ELR (cell line): ENCODE measurements at regions not wholly inside any gene's neighbourhood (a gene's known extent, or its start where the extent isn't known, plus 50 kb on each side); places are given as distances from the start of the nearest gene placed in this dataset.

Experiments
- DNase-seq: peaks from one replicate; pipeline ENCODE4 v3.0.0-alpha.2; 2015; ENCODE audit warnings: low read depth

DNA sequence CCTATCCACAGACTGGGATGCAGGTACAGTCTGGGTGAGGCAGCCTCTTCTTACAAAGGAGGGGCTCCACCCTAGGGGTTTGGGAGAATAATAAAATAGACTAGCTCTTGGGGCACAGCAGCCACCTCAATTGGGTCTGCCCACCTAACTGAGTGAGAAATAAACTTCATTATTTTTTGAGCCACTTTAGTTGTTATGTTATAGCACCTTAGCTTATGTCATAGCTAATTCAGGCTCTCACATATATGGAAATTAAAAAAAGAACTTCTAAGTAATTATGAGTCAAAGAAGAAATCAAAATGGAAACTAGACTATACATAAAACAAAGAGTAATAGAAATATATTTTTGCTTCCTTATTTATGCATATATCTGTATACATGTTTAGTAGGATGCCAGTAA lies 318.5 kb upstream of the B3GALT2 start:
- no peak for DNase-seq

DNA sequence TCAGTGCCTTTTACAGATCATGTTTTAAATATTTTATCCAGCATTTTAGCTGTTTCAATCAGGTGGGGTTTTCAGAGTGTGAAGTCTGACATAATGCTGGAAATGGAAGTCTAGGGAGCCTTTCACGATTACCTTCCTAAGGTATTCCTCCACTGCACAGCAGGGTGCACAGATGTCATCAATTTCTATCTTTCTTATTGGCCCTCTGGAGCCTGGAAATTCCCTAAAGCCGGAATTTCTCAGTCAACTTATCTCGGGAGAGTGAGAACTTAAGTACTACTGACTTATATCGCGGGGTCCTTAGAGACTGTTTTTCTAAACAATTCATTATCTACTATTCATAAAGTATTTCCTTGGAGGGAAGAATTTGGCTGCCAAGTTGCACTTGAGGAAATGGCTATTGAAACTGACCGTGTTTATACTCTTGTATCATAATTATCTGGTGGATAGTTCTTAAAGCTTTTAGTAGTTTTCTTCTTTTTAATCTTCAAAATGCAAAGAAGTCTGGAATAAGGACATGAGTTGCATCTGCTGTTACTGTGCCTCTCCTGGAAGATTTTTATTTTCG lies 311.8 kb upstream of the B3GALT2 start:
- no peak for DNase-seq

DNA sequence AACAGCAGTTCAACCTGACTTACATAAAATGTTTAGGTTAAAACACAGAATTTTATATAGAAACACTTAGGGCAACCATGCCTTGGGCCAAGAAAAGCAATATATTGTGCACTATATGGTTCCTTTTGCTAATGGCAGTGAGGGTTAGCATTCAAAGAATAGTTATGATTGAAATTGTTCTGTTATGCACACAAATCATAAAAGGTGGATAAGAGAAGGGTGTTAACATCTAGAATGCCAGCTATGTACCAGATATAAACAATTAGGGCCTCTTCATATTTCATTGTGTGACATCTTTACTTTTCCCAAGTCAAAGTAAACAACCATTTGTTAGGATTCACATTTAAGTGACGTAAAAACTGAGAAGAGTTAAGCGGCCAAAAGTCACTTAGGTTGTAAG lies 308.0 kb upstream of the B3GALT2 start:
- no peak for DNase-seq

DNA sequence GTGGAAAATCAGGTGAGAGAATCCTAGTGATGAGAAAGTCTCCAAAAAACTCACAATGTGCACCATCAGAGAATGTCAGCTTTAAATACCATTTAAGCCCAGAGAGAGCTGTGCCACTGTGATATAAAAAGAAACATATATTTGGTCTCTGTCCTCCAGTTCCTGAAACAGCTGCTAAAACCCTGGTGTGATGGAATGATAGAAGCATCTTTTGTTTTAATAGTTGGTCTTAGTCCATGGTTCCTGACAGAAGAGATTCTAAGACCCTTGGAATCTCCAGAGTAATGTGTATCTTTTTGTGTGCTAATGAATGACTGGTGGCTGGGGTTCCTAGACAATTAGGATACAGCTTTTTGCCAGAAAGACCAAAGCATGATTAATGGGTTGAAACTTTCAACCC lies 302.8 kb upstream of the B3GALT2 start:
- no peak for DNase-seq

DNA sequence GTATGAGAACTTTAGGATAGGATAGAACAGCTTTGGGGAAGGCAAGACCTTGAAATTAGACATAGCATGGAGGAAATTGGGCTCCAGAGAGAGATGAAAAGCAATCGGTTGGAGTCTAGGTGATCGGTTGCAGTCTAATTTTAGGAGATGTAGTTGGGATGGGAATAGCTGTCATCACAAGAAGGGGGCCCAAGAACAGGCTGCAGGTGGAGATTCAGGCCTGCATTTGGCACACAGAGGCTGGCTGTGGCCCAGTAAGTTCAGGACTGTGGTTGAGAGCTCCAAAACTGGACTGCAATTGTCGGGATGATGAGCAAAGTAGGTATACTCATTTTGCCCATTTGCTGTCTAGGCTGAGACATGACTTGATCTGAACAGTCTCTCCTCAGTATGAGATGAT lies 301.3 kb upstream of the B3GALT2 start:
- no peak for DNase-seq

DNA sequence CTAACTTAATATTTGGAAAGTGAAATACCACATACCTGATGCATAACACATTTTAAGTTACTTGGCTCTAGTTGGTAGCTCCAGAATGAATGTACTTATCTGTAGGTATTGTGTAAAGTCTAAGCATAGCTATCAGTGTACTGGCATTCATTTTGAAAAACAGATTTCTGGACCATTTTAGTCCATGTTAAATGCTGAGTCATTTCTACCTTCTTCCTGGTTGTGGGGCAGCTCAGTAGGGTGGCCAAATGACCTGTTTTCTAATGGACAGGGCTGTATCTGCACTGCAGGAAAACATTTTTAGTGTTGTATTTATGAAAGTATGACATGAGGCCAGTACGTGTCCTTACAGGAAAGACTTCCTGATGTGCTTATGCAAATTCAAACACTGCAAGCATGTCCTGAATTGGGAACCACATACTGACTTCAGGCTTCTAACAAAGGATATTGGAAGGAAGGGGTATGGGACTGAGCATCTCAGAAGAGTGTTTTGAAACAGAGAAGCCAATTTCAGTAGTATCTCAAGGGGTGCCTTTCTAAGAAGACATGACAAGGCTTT lies 300.3 kb upstream of the B3GALT2 start:
- DNase-seq, result no peak

DNA sequence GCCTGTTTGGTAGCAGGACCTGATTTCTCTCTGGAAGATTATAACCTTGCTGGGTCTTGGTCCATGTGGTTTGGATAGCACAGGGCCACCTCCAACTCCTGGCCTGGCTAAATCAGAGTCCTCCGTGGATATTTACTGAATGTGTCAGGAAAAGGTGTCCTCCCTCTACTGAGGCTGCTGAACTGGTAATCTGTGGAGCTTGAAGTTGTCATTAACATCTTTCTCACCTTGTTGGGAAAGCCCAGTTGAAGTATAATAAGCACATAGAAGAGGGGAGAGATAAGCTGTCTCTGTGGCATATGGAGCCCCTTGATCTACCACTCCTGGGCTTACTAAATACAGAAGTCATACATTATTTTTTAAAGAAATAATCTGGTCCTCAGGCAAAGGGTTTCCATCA lies 294.3 kb upstream of the B3GALT2 start:
- no peak for DNase-seq

DNA sequence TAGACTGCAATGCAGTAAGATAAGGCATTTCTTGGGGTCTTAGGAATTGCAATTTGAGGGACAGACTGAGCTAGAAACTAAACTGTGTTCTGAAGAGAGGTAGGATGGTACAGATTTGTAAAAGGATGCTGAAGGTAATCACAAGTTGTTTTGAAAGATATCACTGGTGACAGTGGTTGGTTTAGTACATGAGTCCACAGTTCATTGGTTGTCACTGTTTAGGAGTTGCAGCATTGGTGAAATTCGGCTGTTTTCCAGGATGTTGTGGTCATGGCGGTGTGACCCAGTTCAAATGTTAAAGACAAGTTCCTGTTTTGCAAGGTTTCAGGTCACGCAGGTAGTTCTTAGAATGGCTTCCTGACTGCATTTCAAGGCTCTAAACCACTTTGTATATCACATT lies 292.8 kb upstream of the B3GALT2 start:
- DNase-seq, result no peak

DNA sequence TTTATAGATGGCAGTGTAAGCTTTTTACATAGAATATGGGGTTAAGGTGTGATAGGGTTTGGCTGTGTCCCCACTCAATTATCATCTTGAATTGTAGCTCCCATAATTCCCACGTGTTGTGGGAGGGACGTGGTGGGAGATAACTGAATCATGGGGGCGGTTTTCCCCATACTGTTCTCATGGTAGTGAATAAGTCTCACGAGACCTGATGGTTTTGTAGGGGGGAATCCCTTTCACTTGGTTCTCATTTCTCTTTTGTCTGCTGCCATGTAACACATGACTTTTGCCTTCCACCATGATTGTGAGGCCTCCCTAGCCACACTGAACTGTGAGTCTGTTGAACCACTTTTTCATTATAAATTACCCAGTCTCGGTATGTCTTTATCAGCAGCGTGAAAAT lies 290.3 kb upstream of the B3GALT2 start:
- no peak for DNase-seq

DNA sequence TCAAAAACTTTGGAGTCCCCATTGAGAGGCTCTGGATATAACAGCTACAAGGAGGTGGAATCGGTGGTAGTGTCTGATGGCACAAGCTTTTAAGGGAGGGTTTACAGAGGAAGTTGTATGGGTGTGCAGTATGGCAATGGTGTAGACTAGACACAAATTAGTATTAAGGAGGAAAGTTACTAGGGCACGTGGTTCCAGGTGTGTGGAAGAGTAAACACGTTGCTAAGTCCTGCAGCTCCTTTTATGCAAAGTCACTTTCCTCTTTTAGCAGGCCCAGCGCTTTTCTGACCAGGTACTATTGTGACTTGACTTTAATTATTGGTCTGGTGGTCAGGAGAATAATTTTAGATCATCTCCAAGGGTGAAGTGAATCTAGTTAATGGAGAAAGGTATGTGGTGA lies 287.5 kb upstream of the B3GALT2 start:
- no peak for DNase-seq

DNA sequence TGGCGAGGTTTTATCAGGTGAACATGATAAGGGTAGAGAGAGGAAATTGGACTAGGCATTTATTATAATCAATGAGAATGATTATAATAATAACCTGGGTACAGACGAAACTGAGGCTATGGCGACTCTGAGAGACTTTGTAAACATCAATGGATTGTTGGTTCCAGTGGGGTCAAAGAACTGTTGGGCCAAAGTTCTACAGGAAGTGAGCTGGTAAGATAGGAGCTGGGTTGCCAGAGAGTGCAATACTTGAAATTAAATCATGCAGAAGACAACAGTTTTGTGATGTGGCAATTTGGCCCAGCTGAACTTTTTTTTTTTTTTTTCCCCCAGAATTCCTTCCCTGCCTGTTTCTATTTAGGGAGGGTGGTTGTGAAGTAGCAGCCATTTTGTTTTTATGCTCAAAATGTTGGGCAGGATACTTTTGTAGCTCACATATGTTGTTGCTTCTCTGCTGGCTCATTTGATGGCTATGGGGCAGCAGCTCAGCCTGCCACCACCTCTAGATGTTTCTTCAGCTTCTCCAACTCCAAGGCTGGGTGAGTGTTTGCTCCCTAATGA lies 286.5 kb upstream of the B3GALT2 start:
- no peak for DNase-seq

DNA sequence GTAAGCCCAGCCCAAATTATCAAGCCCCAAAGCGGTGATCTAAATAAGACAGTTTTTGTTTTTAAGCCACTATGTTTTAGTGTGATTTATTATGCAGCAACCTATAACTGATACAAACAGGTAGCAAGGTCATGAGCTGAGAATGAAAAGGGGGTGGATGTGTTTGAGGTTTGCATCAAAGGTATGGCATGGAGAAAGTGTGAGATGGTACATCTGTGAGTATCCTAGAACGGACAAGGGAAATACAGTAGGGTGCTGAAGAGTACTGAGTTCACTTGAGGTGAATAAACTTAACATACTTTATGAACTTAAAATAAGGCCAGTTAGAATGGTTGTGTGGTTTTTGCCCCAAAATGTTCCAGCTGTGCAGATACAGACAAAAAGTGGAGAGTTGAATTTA lies 286.0 kb upstream of the B3GALT2 start:
- no peak for DNase-seq

DNA sequence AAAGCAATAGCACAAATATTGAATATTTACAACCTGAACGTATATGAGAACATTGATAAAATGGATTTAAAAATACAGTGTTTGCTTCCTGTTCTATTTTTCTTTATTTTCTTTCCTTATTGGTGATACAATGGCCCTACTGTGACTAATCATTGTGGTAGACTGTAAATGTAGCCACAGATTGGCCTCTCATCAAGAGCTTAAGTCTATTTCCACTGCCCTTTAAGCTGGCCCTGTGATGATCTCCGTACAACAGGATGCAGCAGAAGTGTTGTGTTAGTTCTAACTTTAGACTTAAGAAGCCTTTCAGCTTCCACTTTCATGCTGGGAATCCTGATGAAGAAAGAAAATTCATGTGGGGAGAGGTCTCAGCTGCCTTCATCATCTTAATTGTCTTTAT lies 285.6 kb upstream of the B3GALT2 start:
- peak; percentile 7 for DNase-seq

DNA sequence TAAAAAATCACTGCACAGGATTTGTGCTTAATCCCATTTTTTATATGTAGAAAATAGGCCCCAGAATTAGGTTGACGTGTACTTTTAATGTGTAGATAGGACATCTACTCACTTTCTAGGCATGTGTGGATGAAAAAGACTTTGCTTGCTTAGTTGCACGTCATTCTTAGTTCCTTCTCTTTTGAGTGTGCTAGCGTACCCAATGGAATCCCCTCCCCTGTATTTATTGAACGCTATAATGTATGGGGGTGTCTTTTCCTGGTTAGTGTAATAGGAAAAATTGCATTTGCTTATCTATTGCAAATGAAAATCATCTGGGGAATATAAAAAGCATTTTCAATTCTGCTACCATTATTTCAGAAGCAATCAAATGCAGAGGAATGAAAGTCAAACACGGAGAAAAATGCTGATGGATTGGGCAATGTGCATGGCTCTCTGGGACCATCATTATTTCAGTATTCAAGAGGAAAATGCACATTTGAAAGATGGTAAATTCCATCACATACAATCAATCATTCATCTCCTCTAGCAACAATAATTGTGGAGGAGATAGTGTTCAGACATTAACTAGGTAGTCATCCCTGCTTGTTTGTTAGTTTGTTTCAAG lies 277.0 kb upstream of the B3GALT2 start:
- no peak for DNase-seq

DNA sequence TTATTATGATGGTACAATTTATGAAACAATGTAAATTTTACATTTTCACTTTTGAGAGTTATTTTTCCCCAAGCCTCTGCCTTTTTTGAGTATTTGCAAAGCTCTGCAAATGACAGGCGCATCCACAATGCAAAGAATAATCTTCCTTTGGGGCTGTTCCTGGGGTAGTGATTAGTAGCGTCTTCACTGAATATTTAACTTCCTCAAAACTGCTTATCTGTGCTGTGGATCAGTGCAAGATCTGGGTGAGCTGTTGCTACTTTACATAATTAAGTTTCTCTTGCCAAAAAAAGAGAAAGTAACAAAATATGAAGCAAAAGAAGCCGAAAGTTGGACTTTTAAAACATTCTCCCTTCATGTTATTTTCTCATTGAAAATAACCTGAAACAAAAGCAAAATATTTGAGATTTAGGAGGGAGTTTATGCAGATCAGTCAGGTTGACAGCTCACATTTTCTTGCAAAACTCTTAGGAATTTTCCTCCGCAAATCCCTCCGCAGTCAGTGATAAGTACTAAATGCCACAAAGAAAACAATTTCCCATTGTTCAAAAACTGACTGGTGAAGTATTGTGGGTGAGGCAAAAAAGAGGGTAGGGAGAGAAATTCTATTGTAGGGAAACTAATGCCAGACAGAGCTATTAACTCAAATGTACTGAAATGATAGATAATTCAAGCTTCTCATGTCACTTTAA lies 276.4 kb upstream of the B3GALT2 start:
- no peak for DNase-seq

DNA sequence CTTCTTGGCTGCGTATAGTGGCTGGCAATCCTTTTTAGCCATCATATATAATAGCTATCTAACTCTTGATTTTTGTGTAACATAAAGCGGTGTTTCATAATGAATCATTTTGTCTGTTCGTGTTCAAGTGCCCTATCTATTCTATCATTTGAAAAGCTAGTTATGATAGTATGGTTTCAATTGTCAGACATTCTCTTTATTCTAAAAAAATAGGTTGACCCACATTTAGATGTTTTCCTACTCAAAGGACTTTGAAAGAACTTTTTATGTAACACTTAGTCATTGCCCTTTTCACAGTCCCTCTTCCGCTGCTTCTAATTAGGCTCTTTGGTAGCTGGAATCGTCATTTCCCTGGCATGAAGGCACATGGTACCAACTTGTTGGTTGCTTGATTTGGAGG lies 272.2 kb upstream of the B3GALT2 start:
- no peak for DNase-seq

DNA sequence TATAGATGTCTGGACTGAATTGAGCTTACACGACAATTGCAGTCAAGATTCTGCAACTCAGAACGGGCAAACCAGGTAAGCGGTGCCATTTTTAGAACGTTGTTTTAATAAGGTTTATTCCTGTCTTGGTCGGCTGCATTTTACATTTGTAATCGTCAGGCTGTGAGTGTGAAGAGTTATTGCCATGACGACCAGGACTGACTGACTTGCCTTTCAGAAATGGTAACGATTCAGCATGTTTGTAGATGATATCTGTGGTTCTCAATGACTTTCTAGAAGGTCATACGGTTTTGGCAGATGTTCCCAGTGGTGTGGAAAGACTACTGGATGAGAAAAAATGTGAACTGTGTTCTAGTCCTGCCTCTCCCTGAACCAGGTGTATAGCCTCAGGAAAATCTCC lies 271.3 kb upstream of the B3GALT2 start:
- peak; percentile 6 for DNase-seq

DNA sequence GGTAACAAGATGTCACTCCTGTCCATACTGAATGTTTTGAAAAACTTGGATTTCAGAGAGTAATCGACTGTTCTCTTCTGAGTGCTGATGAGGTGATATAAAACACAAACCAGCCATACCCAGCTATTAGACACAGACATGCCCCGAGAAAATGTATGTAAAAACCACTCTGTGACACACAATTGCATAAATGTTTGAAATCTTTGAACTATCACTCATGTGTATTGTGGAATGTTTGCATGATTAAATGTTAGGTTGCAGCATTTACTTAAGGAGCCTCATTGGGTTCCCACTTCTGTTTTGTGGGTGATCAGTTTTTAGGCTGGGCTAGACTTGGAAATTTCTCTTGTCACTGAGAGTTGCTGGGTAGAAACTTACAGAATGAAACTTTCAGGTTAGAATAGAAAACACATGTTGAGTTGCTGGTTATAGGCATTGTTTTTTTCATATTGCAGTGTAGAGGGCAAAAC lies 270.4 kb upstream of the B3GALT2 start:
- DNase-seq, result peak; percentile 23

DNA sequence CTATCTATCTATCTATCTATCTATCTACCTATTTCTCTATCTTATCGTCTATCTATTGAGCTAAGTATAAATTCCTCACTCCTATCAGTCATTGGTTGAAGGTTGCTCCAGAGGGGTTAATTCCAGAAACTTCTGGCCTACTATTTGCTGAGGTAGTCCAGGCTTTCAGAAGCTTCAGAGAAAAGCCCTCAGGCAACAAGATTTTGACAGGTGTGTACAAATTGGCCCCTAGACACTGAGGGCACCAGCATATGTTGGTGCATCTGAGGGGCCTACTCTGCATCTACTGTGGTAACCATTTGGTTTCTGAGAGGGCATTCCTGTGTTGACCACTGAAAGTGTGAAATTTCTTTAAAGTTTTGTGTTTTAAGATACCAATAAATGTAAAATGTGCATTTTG lies 265.2 kb upstream of the B3GALT2 start:
- DNase-seq, result no peak

DNA sequence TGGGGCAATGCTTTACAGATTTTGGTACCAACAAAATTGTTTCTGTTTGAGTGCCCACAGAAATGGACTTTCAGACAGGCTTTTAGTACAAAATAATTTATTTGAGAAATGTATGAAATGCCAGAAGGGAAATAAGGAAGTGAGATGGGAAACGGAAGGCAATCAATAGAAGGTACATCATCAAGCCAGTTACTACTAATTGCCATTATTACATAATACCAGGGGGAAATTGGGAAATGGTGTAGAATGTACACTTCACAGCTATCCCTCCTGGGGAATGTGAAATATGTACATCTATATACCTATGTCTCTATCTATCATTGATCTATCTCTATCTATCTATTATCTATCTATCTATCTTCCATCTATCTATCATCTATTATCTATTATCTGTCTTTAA lies 264.6 kb upstream of the B3GALT2 start:
- no peak for DNase-seq

DNA sequence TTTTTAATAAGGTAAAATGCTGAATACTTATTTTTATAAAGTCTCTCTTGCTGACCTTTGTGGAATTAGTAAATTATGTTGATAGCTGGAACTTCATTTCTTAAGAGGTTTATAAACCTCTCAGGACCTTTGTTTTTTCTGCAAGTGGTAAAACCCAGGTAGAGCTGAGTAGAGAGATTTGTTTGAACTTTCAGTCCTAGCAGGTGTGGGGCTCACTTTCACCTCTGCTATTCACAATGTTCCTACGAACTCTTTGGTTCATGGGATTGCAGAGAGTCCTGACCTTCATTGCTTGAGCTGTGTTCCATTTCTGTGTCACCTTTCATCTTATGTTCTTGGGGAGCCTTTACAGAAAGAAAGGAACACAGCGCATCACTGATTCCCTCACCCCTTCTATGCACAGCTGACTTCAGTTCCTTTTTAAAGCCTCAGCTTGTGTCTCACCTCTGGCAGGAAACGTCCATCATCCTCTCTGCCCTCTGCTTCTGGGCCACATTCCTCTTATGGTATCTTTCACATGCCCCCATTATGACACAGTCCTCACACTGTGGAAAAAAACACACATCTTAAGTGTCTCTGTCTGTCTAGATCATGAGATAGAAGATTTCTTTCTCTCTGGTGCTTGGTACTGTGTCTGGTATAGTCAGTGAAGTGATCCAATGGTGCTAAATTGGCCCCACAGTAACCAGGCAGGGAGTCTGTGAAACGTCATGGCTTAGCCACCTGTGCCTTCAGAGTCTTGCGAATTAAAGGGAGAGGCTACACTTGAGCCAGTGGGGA lies 262.5 kb upstream of the B3GALT2 start:
- no peak for DNase-seq

DNA sequence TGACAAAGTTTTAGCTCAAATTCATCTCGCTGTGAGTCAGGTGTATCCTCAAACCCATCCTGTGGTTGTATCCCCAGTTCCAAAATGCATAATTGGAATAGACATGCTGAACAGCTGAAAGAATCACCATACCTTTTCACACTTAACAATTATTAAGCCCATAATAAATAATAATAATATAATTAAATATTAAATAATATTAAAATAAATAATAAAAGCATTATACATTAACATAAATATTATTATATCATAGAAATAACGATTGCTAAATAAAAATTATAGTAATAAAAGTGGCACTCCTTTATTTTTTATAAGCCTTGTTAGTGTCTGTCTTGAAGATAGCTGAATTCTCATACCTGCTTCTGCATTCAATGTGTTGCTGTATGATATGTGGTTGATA lies 257.5 kb upstream of the B3GALT2 start:
- no peak for DNase-seq
